AG10803 (cell line): ENCODE measurements at regions not wholly inside any gene's neighbourhood (a gene's known extent, or its start where the extent isn't known, plus 50 kb on each side); places are given as distances from the start of the nearest gene placed in this dataset.

Experiments used
- DNase-seq: peaks from one replicate; pipeline ENCODE4 v3.0.0; 2010; ENCODE audit warnings: low read depth
- H3K4me3 ChIP-seq: 2 replicates; pipeline ENCODE4 v1.5.1; 2011; ENCODE audit warnings: mild to moderate bottlenecking, low read length, control low read depth
- TF ChIP-seq, protein P1 (sequence below): conservative IDR thresholded peaks from 2 replicates; pipeline ENCODE4 v1.5.1; 2011; ENCODE audit warnings: mild to moderate bottlenecking, low read length, control low read depth, inconsistent platforms

DNA sequence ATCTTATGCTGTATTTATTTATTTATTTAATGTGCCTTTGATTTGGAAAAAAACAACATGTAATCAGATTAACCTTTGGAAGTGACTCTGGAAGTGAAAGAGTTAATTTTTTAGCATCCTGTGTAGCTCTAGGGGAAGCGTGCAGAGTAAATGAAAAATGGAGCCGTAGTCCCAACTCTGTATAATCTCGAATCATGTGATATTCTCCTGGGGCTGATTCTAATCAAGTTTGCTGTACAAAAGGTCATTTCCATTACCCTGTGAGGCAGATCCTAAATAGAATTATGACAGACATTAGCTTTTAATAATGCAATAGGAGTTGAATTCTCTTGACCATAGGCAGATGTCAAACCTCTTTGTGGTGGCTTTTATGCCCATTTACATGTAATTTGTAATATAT lies 238.6 kb upstream of the CSNK1A1L start:
- no peak overlapping the region for H3K4me3 ChIP-seq
- DNase-seq: no peak
- TF ChIP-seq, protein P1, sequence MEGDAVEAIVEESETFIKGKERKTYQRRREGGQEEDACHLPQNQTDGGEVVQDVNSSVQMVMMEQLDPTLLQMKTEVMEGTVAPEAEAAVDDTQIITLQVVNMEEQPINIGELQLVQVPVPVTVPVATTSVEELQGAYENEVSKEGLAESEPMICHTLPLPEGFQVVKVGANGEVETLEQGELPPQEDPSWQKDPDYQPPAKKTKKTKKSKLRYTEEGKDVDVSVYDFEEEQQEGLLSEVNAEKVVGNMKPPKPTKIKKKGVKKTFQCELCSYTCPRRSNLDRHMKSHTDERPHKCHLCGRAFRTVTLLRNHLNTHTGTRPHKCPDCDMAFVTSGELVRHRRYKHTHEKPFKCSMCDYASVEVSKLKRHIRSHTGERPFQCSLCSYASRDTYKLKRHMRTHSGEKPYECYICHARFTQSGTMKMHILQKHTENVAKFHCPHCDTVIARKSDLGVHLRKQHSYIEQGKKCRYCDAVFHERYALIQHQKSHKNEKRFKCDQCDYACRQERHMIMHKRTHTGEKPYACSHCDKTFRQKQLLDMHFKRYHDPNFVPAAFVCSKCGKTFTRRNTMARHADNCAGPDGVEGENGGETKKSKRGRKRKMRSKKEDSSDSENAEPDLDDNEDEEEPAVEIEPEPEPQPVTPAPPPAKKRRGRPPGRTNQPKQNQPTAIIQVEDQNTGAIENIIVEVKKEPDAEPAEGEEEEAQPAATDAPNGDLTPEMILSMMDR: no peak

DNA sequence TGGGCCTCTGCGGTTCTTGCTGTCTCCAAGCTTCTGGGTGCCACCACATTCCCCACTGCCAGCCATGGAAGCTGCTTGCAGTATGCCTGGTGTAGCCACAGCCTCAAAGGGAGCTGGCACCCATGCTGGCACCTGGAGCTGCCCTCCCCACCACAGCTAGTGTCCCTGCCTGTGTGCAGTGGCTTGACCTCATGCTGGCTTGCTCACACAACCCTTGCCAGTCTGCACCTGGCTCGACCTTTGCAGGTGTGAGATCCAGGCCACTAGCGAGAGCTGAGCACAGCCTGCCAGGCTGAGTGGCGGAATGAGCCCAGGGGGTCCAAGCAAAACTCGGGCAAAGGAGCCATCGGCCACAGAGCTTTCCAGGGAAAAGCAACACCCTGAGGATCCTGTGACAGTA lies 236.7 kb upstream of the CSNK1A1L start:
- DNase-seq: no peak
- TF ChIP-seq, protein P1: no peak
- no peak overlapping the region for H3K4me3 ChIP-seq

DNA sequence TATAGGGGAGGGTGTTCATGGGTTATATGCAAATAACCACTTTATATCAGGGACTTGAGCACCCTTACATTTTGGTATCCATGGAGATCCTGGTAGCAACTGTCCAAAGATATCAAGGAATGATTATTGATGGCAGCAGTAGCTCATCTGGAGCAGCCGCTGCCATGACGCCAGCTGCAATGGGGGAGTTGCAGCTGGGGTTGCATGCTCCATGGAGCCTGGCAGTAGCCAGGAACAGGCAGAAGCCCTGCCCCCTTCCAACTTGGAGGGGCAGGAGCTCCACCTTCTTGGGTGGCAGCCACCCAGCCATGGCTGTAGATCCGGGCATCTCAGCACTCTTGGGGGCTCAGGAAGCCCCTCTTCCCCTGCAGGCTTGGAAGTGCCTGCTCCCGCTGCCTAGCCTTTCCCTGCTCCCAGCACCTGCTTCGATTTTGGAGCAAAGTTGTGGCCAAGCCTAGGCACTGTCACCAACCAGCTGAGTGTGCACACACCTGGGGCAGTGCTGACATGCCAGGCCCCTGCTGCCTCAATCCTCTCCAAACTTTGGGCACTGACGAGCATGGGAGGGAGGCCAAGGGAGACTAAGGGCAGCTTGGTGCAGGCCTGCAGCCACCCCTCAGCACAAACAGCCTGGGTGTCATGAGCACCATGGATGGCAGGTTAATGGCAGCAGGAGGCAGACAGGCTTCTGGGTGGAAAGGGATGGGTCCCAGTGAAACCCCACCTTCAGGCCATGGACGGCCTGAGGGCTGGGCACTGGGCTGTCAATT lies 235.6 kb upstream of the CSNK1A1L start:
- no peak for DNase-seq
- H3K4me3 ChIP-seq: no peak overlapping the region
- TF ChIP-seq, protein P1: no peak

DNA sequence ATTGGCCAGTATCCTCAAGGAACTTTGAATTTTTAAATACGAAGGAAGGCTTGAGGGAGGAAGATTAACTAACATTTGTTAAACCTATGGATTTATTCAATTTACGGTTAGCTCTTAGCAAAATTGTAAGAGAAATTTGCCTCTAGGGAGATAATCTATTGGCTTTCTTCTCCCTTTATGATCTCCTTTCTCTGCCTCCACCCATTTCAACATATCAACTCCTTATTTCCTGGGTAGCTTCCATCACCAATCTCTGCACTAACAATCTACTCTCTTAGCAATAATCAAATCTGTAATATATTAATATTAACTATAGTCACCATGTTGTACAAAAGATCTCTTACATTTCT lies 233.9 kb upstream of the CSNK1A1L start:
- no peak for DNase-seq
- TF ChIP-seq, protein P1: no peak

DNA sequence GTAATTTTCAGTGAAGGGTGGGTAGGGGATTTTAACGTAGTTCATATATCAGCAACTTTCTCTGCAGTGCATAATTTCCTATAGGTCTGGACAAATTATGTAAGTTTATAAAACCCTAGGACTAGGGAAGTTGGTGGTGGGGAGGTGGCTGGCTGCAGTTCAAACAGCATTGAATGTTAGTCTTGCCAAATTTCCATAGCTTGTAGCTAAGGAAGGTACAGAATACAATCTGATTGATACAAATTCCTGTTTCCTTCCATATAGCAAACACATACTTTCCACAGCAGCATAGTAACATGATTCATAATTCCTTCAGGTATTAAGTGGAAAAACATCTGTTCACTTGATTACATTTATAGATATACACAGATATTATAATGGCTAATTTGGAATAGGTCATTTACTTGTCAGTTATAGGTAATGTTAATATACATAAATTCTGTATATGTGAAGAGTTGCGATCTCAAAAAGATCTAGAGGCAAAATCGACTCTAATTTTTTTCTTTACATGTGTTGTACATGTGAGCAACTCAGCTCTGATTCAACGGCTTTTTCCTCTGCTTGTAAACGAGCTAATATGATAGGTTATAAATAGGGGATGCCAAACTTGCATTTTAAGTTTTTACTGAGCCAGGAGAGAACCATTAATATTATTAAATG lies 233.4 kb upstream of the CSNK1A1L start:
- DNase-seq: no peak
- no peak overlapping the region for H3K4me3 ChIP-seq
- TF ChIP-seq, protein P1: no peak

More for the DNA sequence above, 233.9 kb upstream of the CSNK1A1L start:
- H3K4me3 ChIP-seq: no peak overlapping the region

DNA sequence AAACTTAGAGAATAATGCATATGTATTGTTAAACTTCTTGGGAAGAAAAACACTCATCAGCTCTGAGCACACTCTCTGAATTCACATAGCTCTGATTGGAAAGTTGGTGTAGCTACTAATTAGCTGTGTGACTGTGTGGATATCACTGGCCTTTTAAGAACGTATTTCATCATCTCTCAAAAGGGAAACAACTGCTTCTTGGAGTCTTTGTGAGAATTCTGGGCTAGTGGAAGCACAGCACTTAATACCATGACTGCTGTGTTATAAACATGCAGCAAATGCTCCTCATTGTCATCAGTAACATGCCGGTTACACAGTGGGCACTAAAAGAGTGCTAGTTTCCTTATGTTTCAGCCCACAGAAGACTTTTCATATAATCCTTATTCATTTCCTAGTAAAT lies 220.9 kb upstream of the CSNK1A1L start:
- TF ChIP-seq, protein P1: no peak
- H3K4me3 ChIP-seq: no peak overlapping the region
- peak; percentile 35 for DNase-seq

DNA sequence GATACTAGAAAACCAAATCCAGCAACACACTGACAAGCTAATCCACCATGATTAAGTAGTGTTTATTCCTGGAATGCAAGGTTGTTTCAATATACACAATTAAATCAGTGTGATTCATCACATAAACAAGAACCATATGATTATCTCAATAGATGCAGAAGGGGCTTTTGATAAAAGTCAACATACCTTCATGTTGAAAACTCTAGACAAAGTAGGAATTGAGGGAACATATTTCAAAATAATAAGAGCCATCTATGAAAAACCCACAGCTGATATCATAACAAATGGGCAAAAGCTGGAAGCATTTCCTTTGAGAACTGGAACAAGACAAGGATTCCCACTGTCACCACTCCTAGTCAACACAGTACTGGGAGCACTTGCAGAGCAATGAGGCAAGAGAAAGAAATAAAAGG lies 213.6 kb upstream of the CSNK1A1L start:
- TF ChIP-seq, protein P1: no peak
- peak; percentile 81 for DNase-seq
- H3K4me3 ChIP-seq: no peak overlapping the region
